ENCODE measurements at regions not wholly inside any gene's neighbourhood (a gene's known extent, or its start where the extent isn't known, plus 50 kb on each side); places are given as distances from the start of the nearest gene placed in this dataset.

DNA sequence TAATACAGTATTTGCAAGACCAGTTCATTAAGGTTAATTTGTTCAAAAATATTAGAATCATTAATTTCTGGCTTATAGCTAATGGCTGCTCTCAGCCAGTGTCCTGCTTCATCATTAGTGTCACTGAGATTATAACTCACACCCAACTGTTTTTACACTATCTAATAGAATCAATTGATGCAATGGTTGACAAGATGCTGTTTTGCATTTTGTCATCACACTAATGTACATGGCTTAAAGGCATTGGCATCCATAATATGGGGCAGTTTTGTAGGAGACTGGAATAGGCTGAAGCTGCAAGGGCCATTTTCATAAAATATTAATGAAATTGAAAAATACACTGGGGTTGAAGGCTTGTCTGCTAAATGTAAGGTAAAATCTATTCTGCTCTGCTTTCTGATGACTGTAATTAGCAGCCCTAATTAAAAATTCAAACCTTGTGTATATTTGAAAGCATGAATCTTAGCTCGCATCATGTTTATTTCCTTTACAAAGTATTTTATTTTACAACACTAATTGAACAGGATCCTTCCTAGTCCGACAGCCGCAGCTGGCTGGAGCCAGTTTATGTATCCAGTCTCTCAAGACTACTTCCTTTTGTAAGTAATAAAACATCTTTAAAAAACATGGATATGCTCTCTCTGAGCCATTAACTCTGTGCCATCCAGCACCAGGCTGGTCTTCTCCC is 296.7 kb downstream of the POU4F1 start:
- TF ChIP-seq, protein P1, sequence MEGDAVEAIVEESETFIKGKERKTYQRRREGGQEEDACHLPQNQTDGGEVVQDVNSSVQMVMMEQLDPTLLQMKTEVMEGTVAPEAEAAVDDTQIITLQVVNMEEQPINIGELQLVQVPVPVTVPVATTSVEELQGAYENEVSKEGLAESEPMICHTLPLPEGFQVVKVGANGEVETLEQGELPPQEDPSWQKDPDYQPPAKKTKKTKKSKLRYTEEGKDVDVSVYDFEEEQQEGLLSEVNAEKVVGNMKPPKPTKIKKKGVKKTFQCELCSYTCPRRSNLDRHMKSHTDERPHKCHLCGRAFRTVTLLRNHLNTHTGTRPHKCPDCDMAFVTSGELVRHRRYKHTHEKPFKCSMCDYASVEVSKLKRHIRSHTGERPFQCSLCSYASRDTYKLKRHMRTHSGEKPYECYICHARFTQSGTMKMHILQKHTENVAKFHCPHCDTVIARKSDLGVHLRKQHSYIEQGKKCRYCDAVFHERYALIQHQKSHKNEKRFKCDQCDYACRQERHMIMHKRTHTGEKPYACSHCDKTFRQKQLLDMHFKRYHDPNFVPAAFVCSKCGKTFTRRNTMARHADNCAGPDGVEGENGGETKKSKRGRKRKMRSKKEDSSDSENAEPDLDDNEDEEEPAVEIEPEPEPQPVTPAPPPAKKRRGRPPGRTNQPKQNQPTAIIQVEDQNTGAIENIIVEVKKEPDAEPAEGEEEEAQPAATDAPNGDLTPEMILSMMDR (IDR thresholded peaks at IDR 0.05; ENCODE audit: poor library complexity), result no peak
- TF ChIP-seq EZH2phosphoT487 (IDR thresholded peaks at IDR 0.05; ENCODE audit: low read depth, severe bottlenecking, unreplicated experiment), result no peak

All from hepatocyte (in vitro differentiated cells).